ENCODE measurements at regions not wholly inside any gene's neighbourhood (a gene's known extent, or its start where the extent isn't known, plus 50 kb on each side); places are given as distances from the start of the nearest gene placed in this dataset.

- intact Hi-C loops (cut with micrococcal nuclease; ENCODE audit: unreplicated experiment) (no loop called here), in situ Hi-C loops (cut with HindIII; ENCODE audit: extremely low pct_ligation_motif_present, low pct_unique_long_range_greater_than_20kb) (no loop called here)
- Histone ChIP-seq H3K4me2 (ENCODE audit: low read depth, low read length) (no peak overlapping the region), H3K27me3 (ENCODE audit: control insufficient read depth in 1 of 2, insufficient read depth in 2 of 2, low read length in 2 of 2) (no peaks in the 10 kb centered on the region), H3K79me2 (ENCODE audit: insufficient read depth, low read length) (no peaks in the 10 kb centered on the region), H2AFZ (ENCODE audit: low read length) (no peak overlapping the region), H4K20me1 (ENCODE audit: insufficient read depth, low read length) (no peaks in the 10 kb centered on the region), H3K4me1 (ENCODE audit: insufficient read depth, low read length) (no peaks in the 10 kb centered on the region), H3K9me3 (ENCODE audit: low read length) (no peaks in the 10 kb centered on the region), H3K4me3 (replicated peaks in 1 of 3; ENCODE audit: insufficient read depth in 1 of 3, low read depth in 2 of 3, low read length in 3 of 3) (no peak overlapping the region), H3K9ac (ENCODE audit: insufficient read depth, low read depth, low read length) (no peak overlapping the region), H3K27ac (ENCODE audit: extremely low read length, insufficient read depth, low read length) (no peak overlapping the region), H3K36me3 (replicated peaks in 1 of 2; ENCODE audit: control insufficient read depth in 1 of 2, insufficient read depth in 2 of 2, low read length in 2 of 2) (no peaks in the 10 kb centered on the region)
- POLR2A ChIA-PET, result no interaction called here
- no TSS peak for BruUV-seq (replicated peaks)
- CTCF ChIA-PET (ENCODE audit: low intra/inter-chr PET ratio, low total read pairs), result no interaction called here
- FAIRE-seq, result no peak
- DNase-seq (ENCODE audit: low spot score), result no peak
- TF ChIP-seq, protein P1, sequence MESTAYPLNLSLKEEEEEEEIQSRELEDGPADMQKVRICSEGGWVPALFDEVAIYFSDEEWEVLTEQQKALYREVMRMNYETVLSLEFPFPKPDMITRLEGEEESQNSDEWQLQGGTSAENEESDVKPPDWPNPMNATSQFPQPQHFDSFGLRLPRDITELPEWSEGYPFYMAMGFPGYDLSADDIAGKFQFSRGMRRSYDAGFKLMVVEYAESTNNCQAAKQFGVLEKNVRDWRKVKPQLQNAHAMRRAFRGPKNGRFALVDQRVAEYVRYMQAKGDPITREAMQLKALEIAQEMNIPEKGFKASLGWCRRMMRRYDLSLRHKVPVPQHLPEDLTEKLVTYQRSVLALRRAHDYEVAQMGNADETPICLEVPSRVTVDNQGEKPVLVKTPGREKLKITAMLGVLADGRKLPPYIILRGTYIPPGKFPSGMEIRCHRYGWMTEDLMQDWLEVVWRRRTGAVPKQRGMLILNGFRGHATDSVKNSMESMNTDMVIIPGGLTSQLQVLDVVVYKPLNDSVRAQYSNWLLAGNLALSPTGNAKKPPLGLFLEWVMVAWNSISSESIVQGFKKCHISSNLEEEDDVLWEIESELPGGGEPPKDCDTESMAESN (CRISPR knock-in tag; conservative IDR thresholded peaks at IDR 0.05), result no peak
- TF ChIP-seq RFX5 (IDR thresholded peaks at IDR 0.05; ENCODE audit: low read depth, low read length) (no peak), DBP (CRISPR knock-in tag; IDR thresholded peaks at IDR 0.05; ENCODE audit: not compliant biosample characterization) (no peak), RBAK (CRISPR knock-in tag; IDR thresholded peaks at IDR 0.05) (no peak)
- ATAC-seq, result no peak
- WGBS (ENCODE audit: low lambda C conversion rate), result 71% methylated on average over 3 of the region's 11 CpGs
These were observed 819.6 kb upstream of the EDIL3 start for GRCh38 chr5:85204289-85204688.

GRCh38 chr5:85205430-85205829, 820.8 kb upstream of the EDIL3 start:
- H3K4me2 ChIP-seq (ENCODE audit: low read depth, low read length), result no peak overlapping the region
- no peak overlapping the region for H3K9ac ChIP-seq (ENCODE audit: insufficient read depth, low read depth, low read length)
- no peak for FAIRE-seq
- ChIA-PET CTCF (ENCODE audit: low intra/inter-chr PET ratio, low total read pairs) (no interaction called here), POLR2A (no interaction called here)
- no TSS peak for BruUV-seq (replicated peaks)
- H3K9me3 ChIP-seq (ENCODE audit: low read length), result no peaks in the 10 kb centered on the region
- H3K27ac ChIP-seq (ENCODE audit: extremely low read length, insufficient read depth, low read length), result no peak overlapping the region
- H3K27me3 ChIP-seq (ENCODE audit: control insufficient read depth in 1 of 2, insufficient read depth in 2 of 2, low read length in 2 of 2), result no peaks in the 10 kb centered on the region
- H3K4me3 ChIP-seq (replicated peaks in 1 of 3; ENCODE audit: insufficient read depth in 1 of 3, low read depth in 2 of 3, low read length in 3 of 3), result no peak overlapping the region
- H3K36me3 ChIP-seq (replicated peaks in 1 of 2; ENCODE audit: control insufficient read depth in 1 of 2, insufficient read depth in 2 of 2, low read length in 2 of 2), result no peaks in the 10 kb centered on the region
- H2AFZ ChIP-seq (ENCODE audit: low read length), result no peak overlapping the region
- no peaks in the 10 kb centered on the region for H4K20me1 ChIP-seq (ENCODE audit: insufficient read depth, low read length)
- H3K79me2 ChIP-seq (ENCODE audit: insufficient read depth, low read length), result no peaks in the 10 kb centered on the region
- 0% methylated on average over 1 of the region's 1 CpG for WGBS (ENCODE audit: low lambda C conversion rate)
- no peak for DNase-seq (ENCODE audit: low spot score)
- in situ Hi-C loops (cut with HindIII; ENCODE audit: extremely low pct_ligation_motif_present, low pct_unique_long_range_greater_than_20kb), result no loop called here
- no peak for ATAC-seq
- intact Hi-C loops (cut with micrococcal nuclease; ENCODE audit: unreplicated experiment), result no loop called here
- H3K4me1 ChIP-seq (ENCODE audit: insufficient read depth, low read length), result no peaks in the 10 kb centered on the region
- TF ChIP-seq ZNF709 (CRISPR knock-in tag; IDR thresholded peaks at IDR 0.05) (no peak), THAP8 (CRISPR knock-in tag; IDR thresholded peaks at IDR 0.05; ENCODE audit: borderline replicate concordance) (no peak), SNRNP70 (IDR thresholded peaks at IDR 0.05; ENCODE audit: low read depth, low read length) (no peak), ZBTB43 (CRISPR knock-in tag; conservative IDR thresholded peaks at IDR 0.05) (no peak), ZNF280B (CRISPR knock-in tag; IDR thresholded peaks at IDR 0.05; ENCODE audit: borderline replicate concordance) (no peak), ZNF720 (CRISPR knock-in tag; IDR thresholded peaks at IDR 0.05) (no peak)
- TF ChIP-seq, protein P2, sequence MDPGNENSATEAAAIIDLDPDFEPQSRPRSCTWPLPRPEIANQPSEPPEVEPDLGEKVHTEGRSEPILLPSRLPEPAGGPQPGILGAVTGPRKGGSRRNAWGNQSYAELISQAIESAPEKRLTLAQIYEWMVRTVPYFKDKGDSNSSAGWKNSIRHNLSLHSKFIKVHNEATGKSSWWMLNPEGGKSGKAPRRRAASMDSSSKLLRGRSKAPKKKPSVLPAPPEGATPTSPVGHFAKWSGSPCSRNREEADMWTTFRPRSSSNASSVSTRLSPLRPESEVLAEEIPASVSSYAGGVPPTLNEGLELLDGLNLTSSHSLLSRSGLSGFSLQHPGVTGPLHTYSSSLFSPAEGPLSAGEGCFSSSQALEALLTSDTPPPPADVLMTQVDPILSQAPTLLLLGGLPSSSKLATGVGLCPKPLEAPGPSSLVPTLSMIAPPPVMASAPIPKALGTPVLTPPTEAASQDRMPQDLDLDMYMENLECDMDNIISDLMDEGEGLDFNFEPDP (CRISPR knock-in tag; conservative IDR thresholded peaks at IDR 0.05), result no peak

All from HepG2 (cell line).